Ishikawa (cell line): ENCODE measurements at regions not wholly inside any gene's neighbourhood (a gene's known extent, or its start where the extent isn't known, plus 50 kb on each side); places are given as distances from the start of the nearest gene placed in this dataset.

ENCODE experiments used
- CEBPB ChIP-seq: IDR thresholded peaks from 2 replicates; pipeline ENCODE4 v1.6.1; 2012
- CREB1 ChIP-seq: IDR thresholded peaks from 2 replicates; pipeline ENCODE4 v1.6.1; 2012; ENCODE audit warnings: low read depth
- FOXM1 ChIP-seq: IDR thresholded peaks from 2 replicates; pipeline ENCODE4 v1.6.1; 2012; ENCODE audit warnings: low read depth, borderline replicate concordance
- RAD21 ChIP-seq: IDR thresholded peaks from 2 replicates; pipeline ENCODE4 v1.6.1; 2012; ENCODE audit warnings: low read depth
- REST ChIP-seq: IDR thresholded peaks from 2 replicates; pipeline ENCODE4 v1.6.1; 2012; ENCODE audit warnings: low read depth, mild to moderate bottlenecking
- TAF1 ChIP-seq: IDR thresholded peaks from 2 replicates; pipeline ENCODE4 v1.6.1; 2012; ENCODE audit warnings: low read depth, mild to moderate bottlenecking
- YY1 ChIP-seq: IDR thresholded peaks from 2 replicates; pipeline ENCODE4 v1.6.1; 2012; ENCODE audit warnings: low read depth

DNA sequence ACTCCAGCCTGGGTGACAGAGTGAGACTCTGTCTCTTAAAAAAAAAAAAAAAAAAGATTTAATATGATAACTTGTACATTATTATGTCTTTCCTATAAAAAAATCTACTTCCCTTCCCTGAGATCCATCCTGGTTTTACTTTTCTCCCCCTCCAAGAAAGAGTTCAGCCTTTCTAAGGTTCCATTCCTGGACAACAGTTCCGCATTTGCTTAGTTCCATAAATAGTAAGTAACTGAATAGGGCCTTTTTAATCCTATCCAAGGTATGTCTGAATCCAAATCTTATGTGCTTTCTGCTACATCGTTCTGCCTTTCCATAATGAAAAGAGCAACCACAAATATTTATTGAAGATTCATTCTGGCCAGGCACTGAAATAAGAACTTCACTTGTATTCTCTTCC is 187.8 kb downstream of the DACT1 start:
- TF ChIP-seq CREB1, result no peak
- no peak for TF ChIP-seq FOXM1
- no peak for TF ChIP-seq REST
- no peak for TF ChIP-seq CEBPB
- TF ChIP-seq RAD21, result no peak
- TF ChIP-seq YY1, result no peak
- no peak for TF ChIP-seq TAF1
